ENCODE measurements at regions not wholly inside any gene's neighbourhood (a gene's known extent, or its start where the extent isn't known, plus 50 kb on each side); places are given as distances from the start of the nearest gene placed in this dataset.
"Not testable (repeated sequence)": the region's sequence is repeated elsewhere in the genome, so short reads cannot be mapped to it uniquely, and the experiment has no call there.

GRCh38 chr1:82139751-82140468, 339.2 kb downstream of the ADGRL2 start:
- no peak for DNase-seq (ENCODE audit: low spot score)
- H3K9me3 ChIP-seq (ENCODE audit: severe bottlenecking), result no peaks in the 10 kb centered on the region
- H3K4me3 ChIP-seq (ENCODE audit: severe bottlenecking), result no peak overlapping the region
- no peak for ATAC-seq (ENCODE audit: low read depth)
- no peak for TF ChIP-seq CTCF (IDR thresholded peaks at IDR 0.05; ENCODE audit: poor library complexity, severe bottlenecking)
- no peaks in the 10 kb centered on the region for H3K36me3 ChIP-seq (ENCODE audit: low read depth)
- H3K27ac ChIP-seq (ENCODE audit: poor library complexity, severe bottlenecking), result no peak overlapping the region
- H3K4me1 ChIP-seq (ENCODE audit: insufficient read depth, poor library complexity, severe bottlenecking), result no peaks in the 10 kb centered on the region
- no peaks in the 10 kb centered on the region for H3K27me3 ChIP-seq (ENCODE audit: insufficient read depth, poor library complexity, severe bottlenecking)

- not testable (repeated sequence) for DNase-seq (ENCODE audit: low spot score); ATAC-seq (ENCODE audit: low read depth); H3K27me3 ChIP-seq (ENCODE audit: insufficient read depth, poor library complexity, severe bottlenecking); H3K4me3 ChIP-seq (ENCODE audit: severe bottlenecking); H3K4me1 ChIP-seq (ENCODE audit: insufficient read depth, poor library complexity, severe bottlenecking); H3K9me3 ChIP-seq (ENCODE audit: severe bottlenecking); H3K36me3 ChIP-seq (ENCODE audit: low read depth); H3K27ac ChIP-seq (ENCODE audit: poor library complexity, severe bottlenecking)
Observed at GRCh38 chr1:82136351-82136750, 335.6 kb downstream of the ADGRL2 start.

GRCh38 chr1:82125866-82126265, 325.1 kb downstream of the ADGRL2 start:
- Histone ChIP-seq H3K9me3 (ENCODE audit: severe bottlenecking) (no peaks in the 10 kb centered on the region), H3K27me3 (ENCODE audit: insufficient read depth, poor library complexity, severe bottlenecking) (no peaks in the 10 kb centered on the region), H3K4me3 (ENCODE audit: severe bottlenecking) (no peak overlapping the region), H3K4me1 (ENCODE audit: insufficient read depth, poor library complexity, severe bottlenecking) (no peaks in the 10 kb centered on the region), H3K27ac (ENCODE audit: poor library complexity, severe bottlenecking) (no peak overlapping the region), H3K36me3 (ENCODE audit: low read depth) (no peaks in the 10 kb centered on the region)
- TF ChIP-seq CTCF (IDR thresholded peaks at IDR 0.05; ENCODE audit: poor library complexity, severe bottlenecking), result no peak
- DNase-seq (ENCODE audit: low spot score) (no peak), ATAC-seq (ENCODE audit: low read depth) (no peak)

- no peaks in the 10 kb centered on the region for H3K4me1 ChIP-seq (ENCODE audit: insufficient read depth, poor library complexity, severe bottlenecking)
- no peak overlapping the region for H3K27ac ChIP-seq (ENCODE audit: poor library complexity, severe bottlenecking)
- H3K9me3 ChIP-seq (ENCODE audit: severe bottlenecking), result no peaks in the 10 kb centered on the region
- no peak overlapping the region for H3K4me3 ChIP-seq (ENCODE audit: severe bottlenecking)
- no peaks in the 10 kb centered on the region for H3K27me3 ChIP-seq (ENCODE audit: insufficient read depth, poor library complexity, severe bottlenecking)
- DNase-seq (ENCODE audit: low spot score) (no peak), ATAC-seq (ENCODE audit: low read depth) (no peak)
- H3K36me3 ChIP-seq (ENCODE audit: low read depth), result no peaks in the 10 kb centered on the region
- no peak for TF ChIP-seq CTCF (IDR thresholded peaks at IDR 0.05; ENCODE audit: poor library complexity, severe bottlenecking)
Observed at GRCh38 chr1:82125119-82125518, 324.4 kb downstream of the ADGRL2 start.

- no peak for DNase-seq (ENCODE audit: low spot score)
- no peak for ATAC-seq (ENCODE audit: low read depth)
- no peaks in the 10 kb centered on the region for H3K36me3 ChIP-seq (ENCODE audit: low read depth)
- TF ChIP-seq CTCF (IDR thresholded peaks at IDR 0.05; ENCODE audit: poor library complexity, severe bottlenecking), result no peak
- no peak overlapping the region for H3K4me3 ChIP-seq (ENCODE audit: severe bottlenecking)
- no peaks in the 10 kb centered on the region for H3K4me1 ChIP-seq (ENCODE audit: insufficient read depth, poor library complexity, severe bottlenecking)
- no peaks in the 10 kb centered on the region for H3K9me3 ChIP-seq (ENCODE audit: severe bottlenecking)
- no peaks in the 10 kb centered on the region for H3K27me3 ChIP-seq (ENCODE audit: insufficient read depth, poor library complexity, severe bottlenecking)
- H3K27ac ChIP-seq (ENCODE audit: poor library complexity, severe bottlenecking), result no peak overlapping the region
Observed at GRCh38 chr1:82121421-82121820, 320.7 kb downstream of the ADGRL2 start.
